ENCODE measurements at regions not wholly inside any gene's neighbourhood (a gene's known extent, or its start where the extent isn't known, plus 50 kb on each side); places are given as distances from the start of the nearest gene placed in this dataset.

GRCh38 chr9:73536403-73536802, 384.7 kb downstream of the ANXA1 start:
- TF ChIP-seq POLR2AphosphoS5 (IDR thresholded peaks at IDR 0.05; ENCODE audit: insufficient read depth, low read depth, low read length) (no peak), EZH2 (IDR thresholded peaks at IDR 0.05; ENCODE audit: borderline replicate concordance, low read depth, low read length, severe bottlenecking) (no peak), POLR2A (IDR thresholded peaks at IDR 0.05; ENCODE audit: low read depth, low read length) (no peak), MYC (IDR thresholded peaks at IDR 0.05; ENCODE audit: low read depth, low read length) (no peak), GATA2 (IDR thresholded peaks at IDR 0.05; ENCODE audit: insufficient read depth, insufficient read length, low read depth, low read length) (no peak), FOS (IDR thresholded peaks at IDR 0.05; ENCODE audit: borderline replicate concordance, insufficient read depth, low read length) (no peak), JUN (IDR thresholded peaks at IDR 0.05; ENCODE audit: borderline replicate concordance, insufficient read depth, insufficient read length, low read depth) (no peak)
- TF ChIP-seq, protein P1, sequence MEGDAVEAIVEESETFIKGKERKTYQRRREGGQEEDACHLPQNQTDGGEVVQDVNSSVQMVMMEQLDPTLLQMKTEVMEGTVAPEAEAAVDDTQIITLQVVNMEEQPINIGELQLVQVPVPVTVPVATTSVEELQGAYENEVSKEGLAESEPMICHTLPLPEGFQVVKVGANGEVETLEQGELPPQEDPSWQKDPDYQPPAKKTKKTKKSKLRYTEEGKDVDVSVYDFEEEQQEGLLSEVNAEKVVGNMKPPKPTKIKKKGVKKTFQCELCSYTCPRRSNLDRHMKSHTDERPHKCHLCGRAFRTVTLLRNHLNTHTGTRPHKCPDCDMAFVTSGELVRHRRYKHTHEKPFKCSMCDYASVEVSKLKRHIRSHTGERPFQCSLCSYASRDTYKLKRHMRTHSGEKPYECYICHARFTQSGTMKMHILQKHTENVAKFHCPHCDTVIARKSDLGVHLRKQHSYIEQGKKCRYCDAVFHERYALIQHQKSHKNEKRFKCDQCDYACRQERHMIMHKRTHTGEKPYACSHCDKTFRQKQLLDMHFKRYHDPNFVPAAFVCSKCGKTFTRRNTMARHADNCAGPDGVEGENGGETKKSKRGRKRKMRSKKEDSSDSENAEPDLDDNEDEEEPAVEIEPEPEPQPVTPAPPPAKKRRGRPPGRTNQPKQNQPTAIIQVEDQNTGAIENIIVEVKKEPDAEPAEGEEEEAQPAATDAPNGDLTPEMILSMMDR (IDR thresholded peaks at IDR 0.05; ENCODE audit: extremely low read depth in 1 of 2, insufficient read depth in 1 of 2, low read depth in 1 of 2, low read length in 2 of 2), result no peak
- TF ChIP-seq, protein P2, sequence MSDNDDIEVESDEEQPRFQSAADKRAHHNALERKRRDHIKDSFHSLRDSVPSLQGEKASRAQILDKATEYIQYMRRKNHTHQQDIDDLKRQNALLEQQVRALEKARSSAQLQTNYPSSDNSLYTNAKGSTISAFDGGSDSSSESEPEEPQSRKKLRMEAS (IDR thresholded peaks at IDR 0.05; ENCODE audit: insufficient read depth, insufficient read length), result no peak

Measured in endothelial cell of umbilical vein (primary cell).